Posterior cingulate gyrus (tissue), 11 donors: ENCODE measurements at regions not wholly inside any gene's neighbourhood (a gene's known extent, or its start where the extent isn't known, plus 50 kb on each side); places are given as distances from the start of the nearest gene placed in this dataset.

Source experiments
- DNase-seq, 10 donors: peaks; one replicate each; pipeline versions ENCODE4 v3.0.0 to v3.0.0-alpha.2; 2020 to 2021; ENCODE audit warnings: mixed read lengths in 3 of 10
- intact Hi-C: fragments of 100-400 bp; cut with DNase I; formaldehyde crosslinking; loops from one replicate; pipeline ENCODE4 v1.15.1; 2023

DNA sequence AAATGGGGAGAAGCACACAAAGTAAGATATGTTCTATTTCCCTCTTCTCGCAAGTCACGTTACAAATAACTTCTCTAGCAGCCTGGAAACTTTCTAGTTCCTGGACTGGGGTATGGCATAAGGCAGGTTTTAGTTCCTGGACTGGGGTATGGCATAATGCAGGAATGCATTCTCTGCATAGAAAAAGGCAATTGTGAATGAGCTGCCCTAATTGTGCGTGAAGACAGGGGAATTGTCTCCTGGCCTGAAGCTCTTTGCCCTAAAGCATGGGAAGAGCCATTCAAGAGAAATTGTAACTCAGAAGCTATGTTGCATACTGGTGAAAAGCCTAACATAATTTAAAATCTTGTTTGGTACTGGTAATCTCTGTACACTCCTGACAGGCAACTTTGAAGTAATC, 54.3 kb upstream of the CBLB start:
- no peak for DNase-seq
- intact Hi-C loops: no loop called here

DNA sequence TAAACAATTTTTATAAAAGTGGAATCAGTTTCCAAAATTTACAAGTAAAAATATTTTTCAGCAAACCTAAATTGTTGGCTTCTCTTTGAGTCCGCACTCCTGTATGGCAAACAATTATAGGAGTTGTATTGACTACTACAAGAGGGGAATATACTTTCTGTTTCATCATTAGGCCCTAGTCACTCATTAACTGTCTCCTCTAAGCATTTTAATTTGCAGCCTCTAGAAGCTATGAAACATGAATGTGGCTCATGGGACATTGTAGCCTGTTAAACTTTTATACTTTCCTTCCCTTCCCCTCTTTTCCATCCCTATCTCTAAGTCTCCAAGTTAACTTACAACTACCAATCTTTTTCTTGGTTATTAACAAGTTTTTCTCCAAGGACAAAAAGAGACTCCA, 58.9 kb upstream of the CBLB start:
- no peak for DNase-seq
- intact Hi-C loops: no loop called here

- no peak for DNase-seq
- intact Hi-C loops: no loop called here
Measured at GRCh38 chr3:105930733-105931132, 61.9 kb upstream of the CBLB start.

DNA sequence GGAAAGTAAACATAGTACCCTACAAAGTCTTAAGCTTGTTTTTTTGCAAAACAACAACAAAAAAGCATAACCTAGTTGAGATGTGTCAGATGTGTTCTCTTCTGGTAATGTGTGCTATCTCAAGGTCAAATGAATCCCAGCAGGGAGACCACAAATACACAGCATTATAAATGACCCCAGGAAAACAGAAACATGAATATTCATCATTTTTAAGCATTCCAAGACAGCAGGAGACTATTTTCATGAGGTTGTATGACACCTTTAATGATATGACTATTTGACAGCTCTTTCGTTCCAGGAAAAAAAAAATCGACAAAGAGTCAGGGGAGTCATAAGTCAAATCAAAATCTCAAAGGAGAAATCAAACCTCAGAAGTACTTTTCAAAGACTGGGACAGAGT, 62.7 kb upstream of the CBLB start:
- DNase-seq: no peak
- intact Hi-C loops: no loop called here

GRCh38 chr3:105933871-105934270, 65.1 kb upstream of the CBLB start:
- DNase-seq: no peak
- intact Hi-C loops: no loop called here

GRCh38 chr3:105938101-105938500, 69.3 kb upstream of the CBLB start:
- intact Hi-C loops: no loop called here
- no peak for DNase-seq

DNA sequence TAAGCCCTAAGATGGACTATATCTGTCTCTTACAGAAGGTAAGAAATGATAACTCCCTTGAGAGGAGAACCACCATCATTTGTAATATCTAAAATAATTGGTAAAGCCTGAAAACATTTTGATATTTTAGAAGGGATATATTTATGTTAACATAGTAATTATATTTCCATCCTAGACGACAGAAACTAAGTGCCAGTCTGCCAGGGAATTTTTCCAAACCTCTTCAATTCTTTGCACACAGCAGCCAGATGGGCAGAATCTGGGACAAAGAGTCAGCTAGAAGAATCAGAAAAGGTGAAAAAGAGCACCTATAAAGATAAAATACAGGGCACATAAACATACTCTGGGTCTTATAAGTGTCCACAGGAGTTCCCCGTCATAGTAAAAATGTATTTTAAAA, 70.0 kb upstream of the CBLB start:
- intact Hi-C loops: no loop called here

DNA sequence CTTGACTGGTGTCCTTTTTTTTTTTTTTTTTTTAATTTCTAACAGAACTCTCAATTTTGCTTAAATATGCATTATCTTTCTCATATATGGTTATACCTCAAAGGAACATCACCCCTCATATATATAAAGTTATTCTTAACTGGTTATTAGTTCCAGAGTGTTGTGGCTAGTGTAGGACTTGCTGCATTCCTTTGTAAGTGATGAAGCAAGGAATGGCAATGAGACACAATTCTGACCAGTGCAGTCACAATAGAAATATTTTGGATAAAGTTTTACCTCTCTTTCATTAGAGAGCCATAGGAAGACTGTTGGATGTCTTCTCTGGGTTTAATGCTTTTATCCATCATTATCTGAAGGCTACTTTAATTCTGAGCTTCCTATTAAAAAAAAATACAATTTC, 75.5 kb upstream of the CBLB start:
- intact Hi-C loops: no loop called here

More for the DNA sequence above, 70.0 kb upstream of the CBLB start:
- DNase-seq: no peak

GRCh38 chr3:105944721-105945120, 75.9 kb upstream of the CBLB start:
- DNase-seq: no peak
- intact Hi-C loops: no loop called here

More for the DNA sequence above, 75.5 kb upstream of the CBLB start:
- DNase-seq: no peak

DNA sequence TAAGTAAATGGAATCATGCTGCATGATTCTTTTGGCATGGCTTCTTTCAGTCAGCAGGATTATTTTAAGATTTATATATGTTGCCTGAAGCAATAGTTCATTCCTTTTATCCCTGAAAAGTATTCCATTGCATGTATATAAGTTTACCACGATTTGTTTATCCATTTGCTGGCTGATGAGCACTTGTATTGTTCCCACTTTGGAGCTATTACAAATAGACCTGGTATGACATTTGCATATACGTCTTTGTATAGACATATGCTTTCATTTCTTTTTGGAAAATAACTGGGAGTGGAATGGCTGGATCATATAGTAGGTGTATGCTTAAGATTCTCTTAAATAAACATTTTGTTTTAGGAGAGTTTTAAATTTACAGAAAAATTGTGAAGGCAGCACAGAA, 79.3 kb upstream of the CBLB start:
- intact Hi-C loops: no loop called here
- DNase-seq: no peak

- DNase-seq: no peak
- intact Hi-C loops: no loop called here
Measured at GRCh38 chr3:105950881-105951600, 82.2 kb upstream of the CBLB start.

DNA sequence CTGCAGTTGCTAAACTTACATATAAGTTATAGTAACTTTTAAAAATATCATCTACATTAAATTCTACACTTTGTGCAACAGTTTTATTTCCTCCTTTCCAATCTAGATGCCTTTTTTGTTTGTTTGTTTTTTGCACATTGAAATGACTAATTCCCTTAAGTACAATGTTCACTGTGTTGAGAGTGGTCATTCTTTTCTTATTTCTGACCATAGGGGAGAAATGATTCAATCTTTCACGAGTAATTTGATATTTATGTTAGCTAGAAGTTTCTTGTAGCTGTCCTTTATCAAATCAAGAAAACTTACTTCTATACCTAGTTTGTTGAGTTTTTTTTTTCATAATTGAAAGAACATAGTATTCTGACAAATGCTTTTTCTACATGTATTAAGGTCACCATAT, 85.0 kb upstream of the CBLB start:
- intact Hi-C loops: no loop called here
- DNase-seq: no peak

- intact Hi-C loops: no loop called here
- no peak for DNase-seq
Measured at GRCh38 chr3:105956306-105956705, 87.5 kb upstream of the CBLB start.

- intact Hi-C loops: no loop called here
- no peak for DNase-seq
Measured at GRCh38 chr3:105957722-105958121, 88.9 kb upstream of the CBLB start.

DNA sequence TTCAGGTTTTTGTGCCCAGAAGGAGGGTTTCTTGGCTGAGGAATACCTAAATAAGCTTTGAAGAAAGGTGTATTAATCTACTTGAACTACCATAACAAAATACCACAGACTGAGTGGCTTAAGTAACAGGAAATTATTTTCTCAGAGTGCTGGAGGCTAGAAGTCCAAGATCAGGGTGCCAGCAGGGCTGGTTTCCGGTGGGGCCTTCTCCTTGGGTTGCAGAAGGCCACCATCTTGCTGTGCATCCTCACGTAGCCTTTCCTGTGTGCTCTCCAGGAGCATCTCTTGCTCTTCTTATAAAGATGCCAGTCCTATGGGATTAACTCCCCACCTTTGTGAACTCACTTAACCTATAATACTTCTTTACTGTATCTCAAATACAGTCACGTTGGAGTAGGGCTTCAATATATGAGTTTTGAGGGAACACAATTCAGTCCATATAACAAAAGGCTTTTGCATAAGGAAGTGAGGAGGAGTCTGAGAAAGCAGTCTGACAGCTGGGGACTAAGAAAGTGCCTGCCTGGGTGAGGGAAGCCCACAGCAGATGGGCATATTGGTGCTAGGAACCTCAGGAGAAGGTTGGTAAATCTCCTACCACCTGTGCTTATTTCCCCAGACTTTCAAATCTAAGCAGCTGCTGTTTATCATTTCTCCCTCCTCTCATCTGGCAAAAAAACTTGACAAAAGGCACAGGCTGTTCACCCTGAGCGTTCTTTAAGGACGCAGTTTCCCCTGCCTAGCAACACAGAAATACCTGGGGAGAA, 89.6 kb upstream of the CBLB start:
- intact Hi-C loops: no loop called here
- no peak for DNase-seq

- no peak for DNase-seq
- intact Hi-C loops: no loop called here
Measured at GRCh38 chr3:105959851-105960250, 91.0 kb upstream of the CBLB start.

GRCh38 chr3:105960381-105960780, 91.6 kb upstream of the CBLB start:
- intact Hi-C loops: no loop called here
- no peak for DNase-seq

DNA sequence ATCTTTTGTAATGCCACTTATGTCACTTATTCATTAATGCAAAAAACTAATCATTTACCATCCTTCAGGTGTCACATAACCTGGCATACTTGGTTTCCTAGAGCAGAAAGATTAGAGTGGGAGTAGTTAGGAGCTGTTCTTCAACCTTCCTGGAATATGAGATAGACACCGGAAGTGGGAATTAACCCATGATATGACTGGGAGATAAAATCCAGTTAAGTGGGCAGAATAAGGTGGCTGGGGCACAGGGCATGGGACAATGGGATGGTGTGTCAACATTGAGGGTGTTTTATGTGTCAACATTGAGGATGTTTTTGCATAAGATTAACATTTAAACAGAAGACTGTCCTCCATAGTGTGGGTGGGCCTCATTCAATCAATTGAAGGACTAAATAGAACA, 94.3 kb upstream of the CBLB start:
- no peak for DNase-seq
- intact Hi-C loops: no loop called here

GRCh38 chr3:105965384-105965783, 96.6 kb upstream of the CBLB start:
- intact Hi-C loops: no loop called here
- no peak for DNase-seq

- no peak for DNase-seq
- intact Hi-C loops: no loop called here
Measured at GRCh38 chr3:105967117-105967516, 98.3 kb upstream of the CBLB start.

GRCh38 chr3:105970283-105970682, 101.5 kb upstream of the CBLB start:
- DNase-seq: no peak
- intact Hi-C loops: no loop called here

GRCh38 chr3:105972069-105972468, 103.3 kb upstream of the CBLB start:
- intact Hi-C loops: no loop called here
- no peak for DNase-seq
